ENCODE measurements at regions not wholly inside any gene's neighbourhood (a gene's known extent, or its start where the extent isn't known, plus 50 kb on each side); places are given as distances from the start of the nearest gene placed in this dataset. TPM values are rescaled to one million over a fixed set of nuclear protein-coding genes. Genes with fewer than 3 reads are reported as not detected.
"Not testable (repeated sequence)": the region's sequence is repeated elsewhere in the genome, so short reads cannot be mapped to it uniquely, and the experiment has no call there.

DNA sequence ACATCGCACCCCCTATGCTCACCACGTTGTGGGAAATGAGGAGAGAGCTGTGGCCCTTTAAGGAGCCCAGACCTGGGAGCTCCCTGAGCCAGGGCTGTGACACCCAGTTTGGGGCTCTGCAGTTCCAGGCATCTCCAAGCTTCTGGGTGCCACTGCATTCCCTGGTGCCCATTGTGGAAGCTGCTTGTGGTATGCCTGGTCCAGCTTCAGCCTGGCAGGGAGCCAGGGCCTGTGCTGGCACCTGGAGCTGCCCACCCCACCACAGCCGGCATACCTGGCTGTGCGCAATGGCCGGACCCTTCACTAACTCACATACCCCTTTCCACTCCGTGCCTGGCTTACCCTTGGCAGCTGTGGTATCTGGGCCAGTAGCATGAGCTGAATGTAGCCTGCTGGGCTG lies 107.9 kb upstream of the OR4E1 start:
- DNase-seq (ENCODE audit: low read depth), result no peak

DNA sequence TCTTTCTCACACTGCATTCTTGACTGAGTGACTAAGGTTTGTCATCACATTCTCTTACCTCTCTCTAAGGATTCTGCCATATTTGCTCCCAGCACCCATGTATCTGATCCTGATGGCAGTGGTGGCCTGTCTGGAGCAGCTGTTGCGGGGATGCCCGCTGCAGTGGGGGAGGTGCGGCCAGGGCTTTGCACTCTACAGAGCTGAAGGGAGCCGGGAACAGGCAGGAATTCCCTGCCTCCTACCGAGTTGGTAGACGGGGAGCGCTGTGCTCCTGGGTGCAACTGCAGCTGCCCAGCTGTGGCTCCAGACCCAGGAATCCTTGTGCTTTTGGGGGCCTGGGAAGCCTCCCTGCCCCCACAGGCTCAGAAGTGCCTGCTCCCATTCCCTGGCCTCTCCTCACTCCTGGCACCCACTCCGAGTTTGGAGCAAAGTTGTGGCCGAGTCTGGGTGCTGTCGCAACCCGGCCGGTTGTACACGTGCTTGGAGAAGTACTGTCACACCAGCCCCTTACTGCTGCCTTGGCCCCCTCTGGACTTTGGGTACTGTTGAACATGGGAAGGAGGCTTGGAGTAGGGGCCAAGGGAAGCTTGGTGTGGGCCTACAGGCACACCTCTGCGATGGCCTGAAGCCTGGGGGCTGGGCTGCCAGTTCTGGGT lies 106.9 kb upstream of the OR4E1 start:
- no peak for DNase-seq (ENCODE audit: low read depth)

DNA sequence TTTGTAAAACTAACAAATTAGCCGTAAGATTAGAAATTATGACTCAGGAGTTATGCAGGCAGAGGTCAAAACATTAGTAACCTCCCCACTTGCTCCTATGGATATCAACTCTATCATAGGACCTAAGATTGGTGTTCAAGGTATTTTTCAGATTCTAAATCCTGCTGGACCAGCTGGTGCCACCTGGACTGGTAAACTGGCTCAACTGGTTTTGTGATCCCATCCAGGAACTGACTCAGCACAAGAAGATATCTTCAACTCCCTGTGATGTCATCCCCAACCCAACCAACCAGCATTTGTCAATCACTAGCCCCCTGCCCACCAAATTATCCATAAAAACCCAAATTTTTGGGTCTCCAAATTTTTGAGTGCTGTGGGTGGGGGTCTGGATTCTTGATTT lies 98.1 kb upstream of the OR4E1 start:
- DNase-seq (ENCODE audit: low read depth), result no peak

DNA sequence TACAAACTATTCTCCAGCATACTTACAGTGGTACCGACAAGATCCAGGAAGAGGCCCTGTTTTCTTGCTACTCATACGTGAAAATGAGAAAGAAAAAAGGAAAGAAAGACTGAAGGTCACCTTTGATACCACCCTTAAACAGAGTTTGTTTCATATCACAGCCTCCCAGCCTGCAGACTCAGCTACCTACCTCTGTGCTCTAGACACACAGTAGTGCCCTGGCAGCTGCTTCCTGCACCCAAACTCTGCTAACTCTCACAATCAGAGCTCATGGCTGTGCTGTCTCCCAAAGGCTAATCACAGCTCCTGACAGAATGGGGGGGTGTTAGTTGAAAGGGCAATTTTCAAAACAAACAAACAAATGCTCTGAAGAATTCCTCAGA lies 95.2 kb upstream of the OR4E1 start:
- DNase-seq (ENCODE audit: low read depth), result no peak

DNA sequence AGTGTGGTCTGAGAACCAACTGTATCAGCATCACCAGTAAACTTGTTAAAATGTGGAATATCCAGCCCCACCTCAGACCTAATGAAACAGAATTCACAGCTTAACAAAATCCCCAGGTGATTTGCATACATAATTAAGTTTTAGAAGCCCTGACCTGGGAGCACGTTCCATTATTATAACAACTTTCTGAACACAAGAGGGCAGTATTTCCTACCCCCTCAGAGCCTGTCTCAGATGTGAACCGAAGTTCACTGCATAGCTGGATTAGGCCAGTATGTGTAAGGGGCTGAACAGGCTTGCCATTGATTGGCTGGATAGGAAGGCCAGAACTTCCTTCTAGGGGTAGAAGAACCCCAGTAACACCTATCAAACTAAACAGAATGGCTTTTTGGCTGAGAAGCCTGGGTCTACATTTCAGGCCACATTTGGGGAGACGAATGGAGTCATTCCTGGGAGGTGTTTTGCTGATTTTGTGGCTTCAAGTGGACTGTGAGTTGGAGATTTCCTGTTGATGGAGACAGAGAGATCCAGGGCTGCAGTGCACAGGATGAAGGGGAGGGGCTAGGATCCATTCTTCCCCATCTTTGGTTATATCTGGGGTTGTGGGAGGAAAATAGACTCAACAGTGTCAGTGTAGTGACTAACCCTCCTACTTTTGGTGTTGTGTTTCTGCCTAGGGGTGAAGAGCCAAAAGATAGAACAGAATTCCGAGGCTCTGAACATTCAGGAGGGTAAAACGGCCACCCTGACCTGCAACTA lies 94.7 kb upstream of the OR4E1 start:
- peak; percentile 29 for DNase-seq (ENCODE audit: low read depth)

DNA sequence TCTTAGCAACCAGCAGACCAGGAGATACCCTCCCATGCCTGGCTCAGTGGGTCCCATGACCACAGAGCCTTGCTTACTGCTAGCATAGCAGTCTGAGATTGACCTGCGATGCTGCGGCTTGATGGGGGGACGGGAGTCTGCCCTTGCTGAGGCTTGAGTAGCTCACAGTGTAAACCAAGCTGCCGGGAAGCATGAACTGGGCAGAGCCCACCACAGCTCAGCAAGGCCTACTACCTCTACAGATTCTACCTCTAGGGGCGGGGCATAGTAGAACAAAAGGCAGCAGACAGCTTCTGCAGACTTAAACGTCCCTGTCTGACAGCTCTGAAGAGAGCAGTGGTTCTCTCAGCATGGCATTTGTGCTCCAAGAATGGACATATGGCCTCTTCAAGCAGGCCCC lies 86.7 kb upstream of the OR4E1 start:
- not testable (repeated sequence) for DNase-seq (ENCODE audit: low read depth)

DNA sequence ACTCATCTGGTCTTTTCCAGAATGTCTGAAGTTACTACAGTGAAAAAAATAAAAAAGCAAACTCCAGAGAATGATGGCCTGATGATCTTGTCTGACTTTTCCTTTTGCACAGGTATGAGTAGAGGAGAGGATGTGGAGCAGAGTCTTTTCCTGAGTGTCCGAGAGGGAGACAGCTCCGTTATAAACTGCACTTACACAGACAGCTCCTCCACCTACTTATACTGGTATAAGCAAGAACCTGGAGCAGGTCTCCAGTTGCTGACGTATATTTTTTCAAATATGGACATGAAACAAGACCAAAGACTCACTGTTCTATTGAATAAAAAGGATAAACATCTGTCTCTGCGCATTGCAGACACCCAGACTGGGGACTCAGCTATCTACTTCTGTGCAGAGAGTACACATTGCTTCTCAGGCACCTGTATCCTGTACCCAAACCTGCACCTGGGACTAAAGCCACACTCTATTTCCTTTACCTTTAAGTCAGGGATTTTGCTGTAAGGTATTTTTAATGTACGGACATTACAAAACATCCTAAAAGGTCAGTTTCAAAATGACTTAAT lies 75.8 kb upstream of the OR4E1 start:
- DNase-seq (ENCODE audit: low read depth), result no peak

DNA sequence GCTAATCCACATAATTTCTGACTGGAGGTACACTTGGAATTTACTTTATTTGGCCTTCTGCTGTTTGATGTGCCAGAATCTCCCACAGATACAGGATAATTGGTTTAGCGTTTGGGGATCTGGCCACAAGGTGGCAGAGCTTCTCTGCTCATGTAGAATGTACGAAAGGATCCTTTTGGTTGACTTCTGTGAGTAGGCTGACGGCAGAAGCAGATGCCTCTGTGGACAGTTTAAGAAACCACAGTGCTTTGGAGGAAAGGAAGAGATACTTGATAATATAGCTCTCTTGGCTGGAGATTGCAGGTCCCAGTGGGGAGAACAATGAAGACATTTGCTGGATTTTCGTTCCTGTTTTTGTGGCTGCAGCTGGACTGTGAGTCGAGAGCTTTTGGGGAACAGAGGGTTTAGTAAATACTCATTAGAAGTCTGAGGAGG lies 75.3 kb upstream of the OR4E1 start:
- peak; percentile 35 for DNase-seq (ENCODE audit: low read depth)

DNA sequence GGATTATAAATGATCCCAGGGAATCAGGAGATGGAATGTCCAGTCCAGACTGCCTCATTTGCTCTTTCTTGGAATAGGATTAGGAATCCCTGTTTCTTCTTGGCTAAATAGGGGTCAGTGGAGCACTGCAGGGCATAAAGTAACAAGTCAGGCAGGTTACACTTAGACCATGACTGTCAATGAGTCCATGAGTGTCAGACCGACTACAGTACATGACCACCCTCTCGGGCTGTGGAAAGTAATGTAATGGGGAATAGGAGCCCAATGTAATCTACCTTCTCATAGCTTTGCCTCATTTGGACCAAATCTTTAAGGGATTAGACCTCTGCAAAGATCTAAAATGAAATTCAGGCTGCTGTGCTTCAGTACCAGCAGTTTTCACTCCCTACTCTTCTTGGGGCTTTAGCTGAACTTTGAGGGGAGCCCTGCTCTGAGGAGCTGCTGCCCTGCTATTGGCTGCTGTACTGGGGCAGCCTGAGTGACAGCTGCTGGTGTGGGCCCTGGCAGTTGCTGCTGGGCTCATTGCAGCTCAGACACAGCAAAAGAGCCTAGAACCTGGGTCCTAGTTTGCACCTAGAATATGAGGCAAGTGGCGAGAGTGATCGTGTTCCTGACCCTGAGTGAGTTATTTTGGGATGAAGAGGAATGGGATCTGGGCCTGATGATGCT lies 62.2 kb upstream of the OR4E1 start:
- DNase-seq (ENCODE audit: low read depth), result no peak

DNA sequence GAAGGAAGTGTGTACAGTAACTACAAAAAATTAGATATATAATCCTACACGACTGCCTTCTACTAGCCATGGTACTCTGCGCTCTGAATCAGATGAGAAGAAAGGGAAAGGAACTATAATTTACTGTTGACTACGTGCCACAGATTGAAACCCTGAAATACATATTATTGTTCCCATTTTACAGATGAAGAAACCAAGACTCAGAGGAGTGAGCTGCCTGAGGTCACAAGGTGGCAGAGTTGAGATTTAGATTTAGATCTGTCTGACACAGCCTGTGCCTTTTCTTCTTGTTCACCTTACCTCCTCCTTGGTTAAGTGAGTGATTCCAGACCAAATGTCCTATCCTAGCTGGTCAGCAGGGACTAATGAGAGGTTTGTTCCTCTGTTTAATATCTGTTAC lies 61.6 kb upstream of the OR4E1 start:
- no peak for DNase-seq (ENCODE audit: low read depth)

DNA sequence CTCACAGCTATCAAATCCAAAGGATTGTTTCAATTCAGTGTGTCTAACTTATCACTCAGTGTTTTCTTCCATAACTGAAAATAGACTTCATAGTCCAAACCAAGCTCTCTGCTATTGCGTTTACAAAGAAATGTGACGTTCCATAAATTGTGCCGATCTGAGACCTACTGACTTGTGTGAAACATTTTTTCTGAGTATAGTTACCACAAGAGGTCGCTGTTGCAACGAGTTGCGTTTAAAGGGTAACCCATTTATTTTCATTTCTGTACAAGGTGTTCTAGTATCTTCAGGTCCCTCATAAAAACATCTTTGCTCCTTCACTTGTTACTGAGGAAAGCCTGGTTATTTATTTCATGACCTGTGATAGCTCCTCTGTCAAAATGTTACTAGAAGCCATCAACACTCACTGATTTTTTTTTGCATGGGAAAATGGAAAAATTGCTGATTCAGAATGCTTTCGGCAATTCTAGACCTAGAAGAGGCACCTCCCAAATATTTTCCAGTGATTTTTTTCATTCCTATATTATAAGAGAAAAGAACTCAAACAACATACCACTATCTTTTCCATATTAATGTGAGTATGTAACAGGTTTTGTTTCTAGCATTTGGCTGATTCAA lies 60.9 kb upstream of the OR4E1 start:
- peak; percentile 37 for DNase-seq (ENCODE audit: low read depth)

DNA sequence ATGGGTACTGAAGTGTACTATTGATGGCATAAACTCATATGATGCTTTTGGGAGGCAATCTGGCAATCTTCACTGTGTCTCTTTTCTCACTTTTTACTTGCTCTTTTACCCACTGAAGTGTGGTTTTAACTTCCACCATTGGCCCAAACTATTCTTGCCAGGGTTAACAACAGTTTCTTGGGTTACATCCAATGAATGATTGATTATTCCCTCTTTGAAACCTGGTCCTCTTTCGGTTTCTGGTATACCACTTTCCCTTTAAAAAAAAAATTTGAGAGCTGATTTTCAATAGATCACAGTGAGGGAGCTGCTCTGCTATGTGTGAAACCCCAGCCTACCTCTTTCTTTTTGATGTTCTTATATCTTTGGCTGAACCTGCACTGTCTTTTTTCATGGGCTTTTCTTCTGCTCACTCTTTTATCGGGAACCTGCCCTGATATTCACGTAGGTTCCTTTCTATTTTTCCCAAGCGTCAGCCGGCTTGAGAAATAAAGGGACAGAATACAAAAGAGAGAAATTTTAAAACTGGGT lies 56.1 kb upstream of the OR4E1 start:
- DNase-seq (ENCODE audit: low read depth), result no peak

DNA sequence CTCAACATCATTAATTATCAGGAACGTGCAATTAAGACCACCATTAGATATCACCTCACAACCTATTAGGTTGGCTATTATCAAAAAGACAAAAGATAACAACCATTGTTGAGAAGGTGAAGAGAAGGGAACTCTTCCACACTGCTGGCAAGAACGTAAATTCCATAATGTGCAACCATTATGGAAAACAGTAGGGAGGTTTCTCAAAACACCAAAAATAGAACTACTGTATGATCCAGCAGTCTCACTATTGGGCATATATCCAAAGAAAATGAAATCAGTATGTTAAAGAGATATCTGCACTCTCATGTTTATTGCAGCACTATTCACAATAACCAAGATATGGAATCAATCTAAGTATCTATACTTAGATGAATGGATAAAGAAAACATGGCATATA lies 51.6 kb upstream of the OR4E1 start:
- no peak for DNase-seq (ENCODE audit: low read depth)

DNA sequence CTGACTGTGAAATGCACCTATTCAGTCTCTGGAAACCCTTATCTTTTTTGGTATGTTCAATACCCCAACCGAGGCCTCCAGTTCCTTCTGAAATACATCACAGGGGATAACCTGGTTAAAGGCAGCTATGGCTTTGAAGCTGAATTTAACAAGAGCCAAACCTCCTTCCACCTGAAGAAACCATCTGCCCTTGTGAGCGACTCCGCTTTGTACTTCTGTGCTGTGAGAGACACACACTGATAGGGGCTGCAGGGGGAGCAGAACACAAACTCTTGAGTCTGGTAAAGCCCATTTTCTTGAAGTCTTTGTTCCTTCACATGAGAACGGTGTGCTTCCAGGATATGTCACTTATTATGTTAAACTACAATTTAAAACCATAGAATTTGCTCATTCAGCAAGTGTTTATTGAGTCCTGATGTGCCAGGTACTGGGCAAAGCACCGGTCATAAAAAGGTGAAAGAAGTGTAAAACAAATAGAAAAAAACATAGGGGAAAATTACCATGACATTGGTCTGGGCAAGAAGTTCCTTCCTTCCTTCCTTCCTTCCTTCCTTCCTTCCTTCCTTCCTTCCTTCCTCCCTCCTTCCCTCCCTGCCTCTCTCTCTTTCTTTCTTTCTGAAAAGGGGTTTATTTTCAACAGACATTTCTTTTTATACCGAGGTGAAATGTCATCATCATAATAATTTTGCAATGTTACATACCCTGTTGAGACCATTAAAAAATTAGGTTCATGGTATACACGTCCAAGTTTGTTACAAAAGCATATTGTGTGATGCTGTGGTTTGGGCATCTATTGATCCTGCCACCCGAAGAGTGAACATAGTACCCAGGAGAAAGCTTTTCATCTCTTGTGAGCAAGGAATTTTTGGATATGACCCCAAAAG lies 50.7 kb upstream of the OR4E1 start:
- DNase-seq (ENCODE audit: low read depth), result no peak

DNA sequence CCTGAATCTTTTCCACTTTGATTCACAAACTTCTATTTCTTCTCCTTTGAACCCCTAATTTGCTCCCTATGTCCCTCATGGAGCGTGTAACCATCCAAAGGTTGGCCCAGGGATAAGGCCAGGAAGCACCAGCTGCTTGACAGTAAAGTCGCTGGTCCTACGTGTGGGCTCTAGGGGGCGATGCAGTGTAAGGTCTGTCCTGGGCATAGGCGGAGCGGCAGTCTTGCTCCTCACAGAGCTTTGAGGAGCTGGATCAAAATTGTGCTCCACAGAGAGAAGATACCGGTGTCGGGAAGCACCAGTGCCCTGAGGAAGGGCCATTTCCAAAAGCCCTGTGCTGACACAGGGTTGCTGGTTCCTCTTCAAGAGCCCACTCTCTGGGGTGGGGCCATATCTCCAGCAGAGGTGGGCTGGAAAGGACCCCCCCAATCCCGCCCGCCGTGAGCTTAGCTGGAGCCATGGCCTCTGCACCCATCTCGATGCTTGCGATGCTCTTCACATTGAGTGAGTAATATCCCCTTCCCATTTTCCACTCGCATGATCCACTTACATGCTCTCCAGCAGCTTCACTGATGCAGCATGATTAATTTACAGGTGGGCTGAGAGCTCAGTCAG lies 49.9 kb upstream of the OR4E1 start:
- peak; percentile 38 for DNase-seq (ENCODE audit: low read depth)

Small RNA genes lying in the stretch of these regions (small RNA-seq; reads per million reads assigned to genes)
- gene AC245505.1 (not detected), gene TRAJ30 (not detected), gene TRAJ31 (not detected), gene TRAJ32 (not detected), gene TRAJ33 (not detected), gene TRAJ34 (not detected), gene TRAJ35 (not detected), gene TRAJ36 (not detected), gene TRAJ37 (not detected), gene TRAJ38 (not detected), gene TRAJ39 (not detected), gene TRAJ40 (not detected), gene TRAJ41 (not detected), gene TRAJ42 (not detected), gene TRAJ43 (not detected), gene TRAJ44 (not detected), gene TRAJ45 (not detected), gene TRAJ46 (not detected), gene TRAJ47 (not detected), gene TRAJ48 (not detected), gene TRAJ49 (not detected), gene TRAJ50 (not detected), gene TRAJ51 (not detected), gene TRAJ52 (not detected), gene TRAJ53 (not detected), gene TRAJ54 (not detected), gene TRAJ55 (not detected), gene TRAJ56 (not detected), gene TRAJ57 (not detected), gene TRAJ58 (not detected), gene TRAJ59 (not detected), gene TRAJ60 (not detected), gene TRAJ61 (not detected), gene TRAV15 (not detected), gene TRDD1 (not detected), gene TRDD2 (not detected), gene TRDD3 (not detected), gene TRDJ1 (not detected), gene TRDJ2 (not detected), gene TRDJ3 (not detected), gene TRDJ4 (not detected), gene TRDV1 (not detected)

Measured in HT1080 (cell line).